ENCODE measurements at regions not wholly inside any gene's neighbourhood (a gene's known extent, or its start where the extent isn't known, plus 50 kb on each side); places are given as distances from the start of the nearest gene placed in this dataset.

DNA sequence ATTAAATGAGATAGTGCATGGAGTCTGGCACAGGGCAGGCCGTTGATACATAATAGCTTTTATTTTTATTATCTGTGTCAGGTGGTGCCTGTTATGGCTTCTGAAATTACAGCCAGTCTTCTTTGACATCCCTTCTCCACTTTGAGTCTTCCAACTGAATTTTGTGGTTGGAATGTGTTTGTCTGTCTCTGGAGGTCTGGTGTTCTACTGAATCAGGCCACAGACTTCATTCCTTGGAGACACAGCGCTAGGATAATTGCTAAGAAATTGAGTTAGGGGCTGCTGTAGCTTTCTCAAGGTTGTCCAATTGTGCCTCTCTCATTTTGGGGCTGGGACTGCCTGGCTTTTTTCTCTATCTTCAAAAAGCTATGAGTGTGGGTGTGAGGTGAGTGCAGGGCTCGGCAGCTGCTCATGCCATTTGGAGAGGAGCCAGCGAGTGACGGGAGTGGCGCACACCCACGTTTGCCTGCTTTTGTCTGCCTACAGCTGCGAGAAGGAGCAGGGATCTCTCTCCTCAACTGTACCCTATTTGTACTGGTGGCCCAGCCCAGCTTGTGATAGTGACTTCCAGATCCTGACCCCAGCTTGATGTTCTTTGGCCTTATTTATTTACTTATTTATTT lies 49.8 kb upstream of the SYN2 start:
- Mint-ChIP-seq H3K36me3 (ENCODE audit: low read depth) (no peaks in the 10 kb centered on the region), H3K4me1 (no peaks in the 10 kb centered on the region)

More for the DNA sequence above, 49.8 kb upstream of the SYN2 start:
- Histone ChIP-seq H3K27me3 (ENCODE audit: control insufficient read depth, insufficient read depth, low read length, poor library complexity, severe bottlenecking) (no peaks in the 10 kb centered on the region), H3K36me3 (ENCODE audit: control insufficient read depth, insufficient read depth, low read length) (no peaks in the 10 kb centered on the region), H3K4me1 (ENCODE audit: control insufficient read depth, insufficient read depth, low read length) (no peaks in the 10 kb centered on the region), H3K9me3 (ENCODE audit: control insufficient read depth, low read length) (no peaks in the 10 kb centered on the region), H3K9ac (ENCODE audit: extremely low read depth, low read length, poor library complexity, severe bottlenecking) (no peak overlapping the region), H3K27ac (ENCODE audit: low read depth, low read length) (no peak overlapping the region), H3K4me3 (ENCODE audit: low read length) (no peak overlapping the region)
- Mint-ChIP-seq H3K4me3 (no peak overlapping the region), H3K27me3 (ENCODE audit: insufficient read depth) (peaks cover 3% of the 10 kb centered on the region), H3K27ac (no peak overlapping the region), H3K9me3 (no peaks in the 10 kb centered on the region)
- 88 to 92% methylated on average over 6 to 8 of the region's 8 CpGs for WGBS, 2 experiments (ENCODE audit: insufficient coverage in 1 of 2, insufficient read length in 1 of 2)
- no peak for DNase-seq
- no peak for TF ChIP-seq CTCF (conservative IDR thresholded peaks at IDR 0.05)
